DOHH2 (cell line): ENCODE measurements at regions not wholly inside any gene's neighbourhood (a gene's known extent, or its start where the extent isn't known, plus 50 kb on each side); places are given as distances from the start of the nearest gene placed in this dataset.

Source experiments
- CTCF ChIP-seq: fragments of 200-600 bp; sonication (generic); IDR thresholded peaks from one replicate; pipeline ENCODE4 v1.5.1; 2014; ENCODE audit warnings: antibody characterized with exemption, mild to moderate bottlenecking, low read depth, low read length; ENCODE audit not compliant: poor library complexity, severe bottlenecking
- EZH2phosphoT487 ChIP-seq: fragments of 200-600 bp; sonication (generic); IDR thresholded peaks from 2 replicates; pipeline ENCODE4 v1.6.1; 2017; ENCODE audit warnings: borderline replicate concordance, mild to moderate bottlenecking, antibody characterized with exemption, low read length, moderate library complexity, mixed read lengths

GRCh38 chr3:59593380-59593779, 543.6 kb upstream of the CFAP20DC start:
- TF ChIP-seq CTCF (no peak), EZH2phosphoT487 (no peak)
